CD4-positive, CD25-positive, alpha-beta regulatory T cell (primary cell): ENCODE measurements at regions not wholly inside any gene's neighbourhood (a gene's known extent, or its start where the extent isn't known, plus 50 kb on each side); places are given as distances from the start of the nearest gene placed in this dataset.
"Not testable (repeated sequence)": the region's sequence is repeated elsewhere in the genome, so short reads cannot be mapped to it uniquely, and the experiment has no call there.

ENCODE experiments used
- ATAC-seq, 2 donors: fragments of 150-1000 bp; cut with Tn5 transposase; one replicate each; pipeline ENCODE4 v1.10.0; 2021; ENCODE audit warnings: low read depth in 2 of 2, moderate number of reproducible peaks in 2 of 2, moderate library complexity in 1 of 2
- DNase-seq, 3 donors: peaks; one replicate each; pipeline versions ENCODE4 v3.0.0 to v3.0.0-alpha.2; 2012 to 2022; ENCODE audit warnings: mixed read lengths in 1 of 3
- H3K27ac ChIP-seq: one replicate; pipeline ENCODE4 v1.7.0; 2013; ENCODE audit warnings: mild to moderate bottlenecking, low read length; ENCODE audit not compliant: insufficient read depth, poor library complexity, severe bottlenecking
- H3K27me3 ChIP-seq: one replicate; pipeline ENCODE4 v1.7.0; 2013; ENCODE audit warnings: low read length; ENCODE audit not compliant: control insufficient read depth, insufficient read depth
- H3K36me3 ChIP-seq: one replicate; pipeline ENCODE4 v1.7.0; 2013; ENCODE audit warnings: mild to moderate bottlenecking, low read length, moderate library complexity; ENCODE audit not compliant: control insufficient read depth, insufficient read depth
- H3K4me1 ChIP-seq: 2 replicates; pipeline ENCODE4 v1.7.0; 2013; ENCODE audit warnings: mild to moderate bottlenecking, low read length; ENCODE audit not compliant: insufficient read depth, control insufficient read depth, poor library complexity, severe bottlenecking
- H3K4me3 ChIP-seq: one replicate; pipeline ENCODE4 v1.7.0; 2013; ENCODE audit warnings: low read depth, mild to moderate bottlenecking, low read length, moderate library complexity
- H3K9me3 ChIP-seq, 2 experiments: 1 replicate in 1 of 2; 2 replicates in 1 of 2; pipeline ENCODE4 v1.7.0; 2013; ENCODE audit warnings: low read length in 2 of 2, mild to moderate bottlenecking in 1 of 2, moderate library complexity in 1 of 2; ENCODE audit not compliant: control insufficient read depth in 2 of 2
- H3K27ac Mint-ChIP-seq, 3 donors: one replicate each; pipeline ENCODE4 v1.8.0; 2020 to 2022; ENCODE audit warnings: mild to moderate bottlenecking in 3 of 3, mixed read lengths in 3 of 3, moderate library complexity in 2 of 3
- H3K27me3 Mint-ChIP-seq: one replicate; pipeline ENCODE4 v1.8.0; 2022; ENCODE audit warnings: mild to moderate bottlenecking, mixed read lengths
- H3K36me3 Mint-ChIP-seq: one replicate; pipeline ENCODE4 v1.8.0; 2020; ENCODE audit warnings: mixed read lengths
- H3K4me1 Mint-ChIP-seq, 4 donors: one replicate each; pipeline ENCODE4 v1.8.0; 2020 to 2022; ENCODE audit warnings: mixed read lengths in 4 of 4, mild to moderate bottlenecking in 1 of 4
- H3K4me3 Mint-ChIP-seq, 4 donors: one replicate each; pipeline ENCODE4 v1.8.0; 2020 to 2022; ENCODE audit warnings: mild to moderate bottlenecking in 4 of 4, mixed read lengths in 4 of 4, moderate library complexity in 3 of 4
- H3K9me3 Mint-ChIP-seq, 7 donors: one replicate each; pipeline ENCODE4 v1.8.0; 2020 to 2022; ENCODE audit warnings: mixed read lengths in 7 of 7, mild to moderate bottlenecking in 3 of 7, moderate library complexity in 2 of 7

GRCh38 chr3:96671861-96672595 lies 142.4 kb upstream of the EPHA6 start:
- H3K36me3 ChIP-seq, DNase-seq, H3K27me3 ChIP-seq, H3K4me3 Mint-ChIP-seq, H3K27me3 Mint-ChIP-seq, H3K4me1 ChIP-seq, H3K36me3 Mint-ChIP-seq, H3K27ac ChIP-seq, ATAC-seq, H3K4me3 ChIP-seq, H3K4me1 Mint-ChIP-seq, H3K9me3 ChIP-seq, H3K27ac Mint-ChIP-seq: not testable (repeated sequence)
- peaks cover 0 to 12% (median 8%) of the 10 kb centered on the region in 7 donors for H3K9me3 Mint-ChIP-seq

GRCh38 chr3:96677156-96677555 lies 137.2 kb upstream of the EPHA6 start:
- Histone ChIP-seq H3K4me1 (no peaks in the 10 kb centered on the region), H3K4me3 (no peak overlapping the region), H3K9me3 (no peaks in the 10 kb centered on the region), H3K36me3 (no peaks in the 10 kb centered on the region), H3K27ac (no peak overlapping the region), H3K27me3 (no peaks in the 10 kb centered on the region)
- H3K27me3 Mint-ChIP-seq: no peaks in the 10 kb centered on the region
- DNase-seq: no peak
- no peak for ATAC-seq
- no peak overlapping the region for H3K27ac Mint-ChIP-seq
- no peaks in the 10 kb centered on the region for H3K36me3 Mint-ChIP-seq
- H3K9me3 Mint-ChIP-seq: peaks cover 0 to 16% (median 5%) of the 10 kb centered on the region in 7 donors
- no peaks in the 10 kb centered on the region for H3K4me1 Mint-ChIP-seq
- no peak overlapping the region for H3K4me3 Mint-ChIP-seq

- H3K36me3 Mint-ChIP-seq: no peaks in the 10 kb centered on the region
- no peak for ATAC-seq
- H3K4me1 Mint-ChIP-seq: no peaks in the 10 kb centered on the region
Measured at GRCh38 chr3:96678325-96678724, 136.1 kb upstream of the EPHA6 start.

GRCh38 chr3:96700322-96701315 lies 113.8 kb upstream of the EPHA6 start:
- no peaks in the 10 kb centered on the region for H3K4me1 Mint-ChIP-seq
- DNase-seq: no peak

More at GRCh38 chr3:96678325-96678724, 136.1 kb upstream of the EPHA6 start:
- H3K4me1 ChIP-seq: no peaks in the 10 kb centered on the region
- Mint-ChIP-seq H3K4me3 (no peak overlapping the region), H3K9me3 (peaks cover 0 to 16% (median 5%) of the 10 kb centered on the region in 7 donors), H3K27me3 (no peaks in the 10 kb centered on the region), H3K27ac (no peak overlapping the region)
- H3K9me3 ChIP-seq: no peaks in the 10 kb centered on the region
- no peak overlapping the region for H3K27ac ChIP-seq
- no peaks in the 10 kb centered on the region for H3K27me3 ChIP-seq
- H3K4me3 ChIP-seq: no peak overlapping the region
- H3K36me3 ChIP-seq: no peaks in the 10 kb centered on the region
- no peak for DNase-seq

GRCh38 chr3:96705895-96706294 lies 108.5 kb upstream of the EPHA6 start:
- DNase-seq (no peak), ATAC-seq (no peak)
- H3K9me3 Mint-ChIP-seq: peaks cover 0 to 11% (median 6%) of the 10 kb centered on the region in 7 donors
- H3K36me3 Mint-ChIP-seq: no peaks in the 10 kb centered on the region
- Histone ChIP-seq H3K4me1 (no peaks in the 10 kb centered on the region), H3K27me3 (no peaks in the 10 kb centered on the region), H3K9me3 (no peaks in the 10 kb centered on the region), H3K36me3 (no peaks in the 10 kb centered on the region), H3K27ac (no peak overlapping the region), H3K4me3 (no peak overlapping the region)
- no peaks in the 10 kb centered on the region for H3K4me1 Mint-ChIP-seq
- peaks cover 4% of the 10 kb centered on the region for H3K27me3 Mint-ChIP-seq
- no peak overlapping the region for H3K4me3 Mint-ChIP-seq
- no peak overlapping the region for H3K27ac Mint-ChIP-seq

More at GRCh38 chr3:96700322-96701315, 113.8 kb upstream of the EPHA6 start:
- no peak for ATAC-seq
- Mint-ChIP-seq H3K9me3 (peaks cover 4 to 21% (median 14%) of the 10 kb centered on the region in 7 donors), H3K4me3 (no peak overlapping the region), H3K27me3 (peaks cover 4% of the 10 kb centered on the region), H3K36me3 (no peaks in the 10 kb centered on the region), H3K27ac (no peak overlapping the region)
- H3K27ac ChIP-seq: no peak overlapping the region
- H3K27me3 ChIP-seq: no peaks in the 10 kb centered on the region
- H3K36me3 ChIP-seq: no peaks in the 10 kb centered on the region
- no peak overlapping the region for H3K4me3 ChIP-seq
- no peaks in the 10 kb centered on the region for H3K4me1 ChIP-seq
- peaks cover 2 to 8% of the 10 kb centered on the region in 2 experiments for H3K9me3 ChIP-seq

GRCh38 chr3:96706509-96706908 lies 107.9 kb upstream of the EPHA6 start:
- no peaks in the 10 kb centered on the region for H3K36me3 Mint-ChIP-seq
- ATAC-seq (no peak), DNase-seq (no peak)
- no peak overlapping the region for H3K27ac Mint-ChIP-seq
- Histone ChIP-seq H3K27ac (no peak overlapping the region), H3K27me3 (no peaks in the 10 kb centered on the region), H3K9me3 (no peaks in the 10 kb centered on the region), H3K4me3 (no peak overlapping the region), H3K36me3 (no peaks in the 10 kb centered on the region), H3K4me1 (no peaks in the 10 kb centered on the region)
- no peaks in the 10 kb centered on the region for H3K27me3 Mint-ChIP-seq
- H3K4me1 Mint-ChIP-seq: no peaks in the 10 kb centered on the region
- peaks cover 0 to 10% (median 6%) of the 10 kb centered on the region in 7 donors for H3K9me3 Mint-ChIP-seq
- peak overlapping the region in 1 of 4 donors; percentile 28 for H3K4me3 Mint-ChIP-seq

- peaks cover 0 to 10% (median 2%) of the 10 kb centered on the region in 7 donors for H3K9me3 Mint-ChIP-seq
- H3K4me3 Mint-ChIP-seq: no peak overlapping the region
- DNase-seq: no peak
- no peaks in the 10 kb centered on the region for H3K27me3 Mint-ChIP-seq
- no peaks in the 10 kb centered on the region for H3K36me3 Mint-ChIP-seq
- H3K9me3 ChIP-seq: no peaks in the 10 kb centered on the region
- H3K27ac Mint-ChIP-seq: no peak overlapping the region
- H3K4me1 Mint-ChIP-seq: no peaks in the 10 kb centered on the region
- no peak overlapping the region for H3K27ac ChIP-seq
- no peaks in the 10 kb centered on the region for H3K27me3 ChIP-seq
- no peaks in the 10 kb centered on the region for H3K4me1 ChIP-seq
- H3K36me3 ChIP-seq: no peaks in the 10 kb centered on the region
- H3K4me3 ChIP-seq: no peak overlapping the region
- no peak for ATAC-seq
Measured at GRCh38 chr3:96711816-96712215, 102.6 kb upstream of the EPHA6 start.
